D721Med (cell line): ENCODE measurements at regions not wholly inside any gene's neighbourhood (a gene's known extent, or its start where the extent isn't known, plus 50 kb on each side); places are given as distances from the start of the nearest gene placed in this dataset.

Experiments used
- DNase-seq: peaks from one replicate; pipeline ENCODE4 v3.0.0; 2011; ENCODE audit warnings: low spot score; ENCODE audit not compliant: insufficient read length
- FAIRE-seq: peaks from 2 replicates; lab custom pipeline; 2011; peaks lifted over from hg19 to GRCh38; lab: Jason Lieb, UNC
- TF ChIP-seq, protein P1 (sequence below): IDR thresholded peaks from 2 replicates; pipeline ENCODE4 v1.5.1; 2012; ENCODE audit warnings: mild to moderate bottlenecking, control low read depth; ENCODE audit not compliant: insufficient read depth; ENCODE audit errors: missing control alignments

- DNase-seq, result no peak
- no peak for FAIRE-seq
- TF ChIP-seq, protein P1, sequence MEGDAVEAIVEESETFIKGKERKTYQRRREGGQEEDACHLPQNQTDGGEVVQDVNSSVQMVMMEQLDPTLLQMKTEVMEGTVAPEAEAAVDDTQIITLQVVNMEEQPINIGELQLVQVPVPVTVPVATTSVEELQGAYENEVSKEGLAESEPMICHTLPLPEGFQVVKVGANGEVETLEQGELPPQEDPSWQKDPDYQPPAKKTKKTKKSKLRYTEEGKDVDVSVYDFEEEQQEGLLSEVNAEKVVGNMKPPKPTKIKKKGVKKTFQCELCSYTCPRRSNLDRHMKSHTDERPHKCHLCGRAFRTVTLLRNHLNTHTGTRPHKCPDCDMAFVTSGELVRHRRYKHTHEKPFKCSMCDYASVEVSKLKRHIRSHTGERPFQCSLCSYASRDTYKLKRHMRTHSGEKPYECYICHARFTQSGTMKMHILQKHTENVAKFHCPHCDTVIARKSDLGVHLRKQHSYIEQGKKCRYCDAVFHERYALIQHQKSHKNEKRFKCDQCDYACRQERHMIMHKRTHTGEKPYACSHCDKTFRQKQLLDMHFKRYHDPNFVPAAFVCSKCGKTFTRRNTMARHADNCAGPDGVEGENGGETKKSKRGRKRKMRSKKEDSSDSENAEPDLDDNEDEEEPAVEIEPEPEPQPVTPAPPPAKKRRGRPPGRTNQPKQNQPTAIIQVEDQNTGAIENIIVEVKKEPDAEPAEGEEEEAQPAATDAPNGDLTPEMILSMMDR, result no peak
Observed at GRCh38 chr13:78022164-78022877, 103.7 kb upstream of the EDNRB start.

- DNase-seq, result no peak
- TF ChIP-seq, protein P1, result no peak
- FAIRE-seq, result no peak
Observed at GRCh38 chr13:78020861-78021260, 102.2 kb upstream of the EDNRB start.

DNA sequence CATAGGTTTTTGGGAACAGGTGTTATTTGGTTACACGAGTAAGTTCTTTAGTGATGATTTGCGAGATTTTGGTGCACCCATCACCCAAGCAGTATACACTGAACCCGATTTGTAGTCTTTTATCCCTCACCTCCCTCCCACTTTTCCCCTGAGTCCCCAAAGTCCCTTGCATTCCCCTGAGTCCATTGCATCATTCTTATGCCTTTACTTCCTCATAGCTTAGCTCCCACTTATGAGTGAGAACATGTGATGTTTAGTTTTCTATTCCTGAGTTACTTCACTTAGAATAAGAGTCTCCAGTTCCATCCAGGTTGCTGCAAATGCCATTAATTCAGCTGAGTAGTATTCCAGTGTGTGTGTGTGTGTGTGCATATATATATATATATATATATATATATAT, 97.2 kb upstream of the EDNRB start:
- FAIRE-seq (no peak), DNase-seq (no peak)
- TF ChIP-seq, protein P1, result no peak

DNA sequence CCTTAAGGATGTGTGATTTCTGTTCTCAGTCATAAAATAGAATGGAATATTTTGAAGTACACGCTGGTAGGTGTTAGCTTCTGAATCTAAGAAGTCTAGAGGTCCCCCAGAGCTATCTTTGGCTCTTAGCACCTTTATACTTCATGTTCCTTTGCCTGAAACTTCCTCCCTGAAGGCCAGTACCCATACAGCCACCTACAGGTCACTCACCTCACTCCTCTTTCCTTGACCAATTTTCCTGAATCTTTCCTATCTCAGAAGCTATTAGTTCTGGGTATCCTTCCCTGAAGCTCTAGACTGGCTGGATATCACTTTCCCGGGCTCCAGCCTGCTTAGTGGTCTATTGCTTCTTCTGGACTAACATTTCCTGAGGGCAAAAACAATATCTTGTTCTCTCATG, 93.4 kb upstream of the EDNRB start:
- TF ChIP-seq, protein P1, result no peak
- no peak for FAIRE-seq
- no peak for DNase-seq

DNA sequence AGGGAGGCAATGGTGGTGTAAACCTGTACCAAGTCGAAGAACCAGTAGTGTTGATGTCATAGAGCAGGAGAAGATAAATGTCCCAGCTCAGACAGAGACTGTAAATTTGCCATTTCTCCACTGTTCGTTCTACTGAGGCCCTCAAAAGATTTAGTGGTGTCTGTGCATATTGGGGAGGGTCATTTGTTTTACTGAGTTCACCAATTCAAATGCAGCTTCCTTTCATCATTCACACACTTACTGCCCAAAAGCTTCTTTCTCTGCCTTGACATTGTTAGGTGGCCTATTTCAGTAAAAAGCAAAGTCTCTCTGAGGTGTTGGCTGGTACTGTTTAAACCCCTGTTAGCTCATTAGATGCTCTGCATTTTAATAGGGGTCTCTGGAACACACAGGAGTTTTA, 86.2 kb upstream of the EDNRB start:
- DNase-seq (no peak), FAIRE-seq (no peak)
- TF ChIP-seq, protein P1, result no peak

GRCh38 chr13:77999746-78000145, 81.1 kb upstream of the EDNRB start:
- TF ChIP-seq, protein P1, result no peak
- FAIRE-seq (no peak), DNase-seq (no peak)

- TF ChIP-seq, protein P1, result no peak
- no peak for DNase-seq
- FAIRE-seq, result no peak
Observed at GRCh38 chr13:77994166-77994565, 75.5 kb upstream of the EDNRB start.
